ENCODE measurements at regions not wholly inside any gene's neighbourhood (a gene's known extent, or its start where the extent isn't known, plus 50 kb on each side); places are given as distances from the start of the nearest gene placed in this dataset.

DNA sequence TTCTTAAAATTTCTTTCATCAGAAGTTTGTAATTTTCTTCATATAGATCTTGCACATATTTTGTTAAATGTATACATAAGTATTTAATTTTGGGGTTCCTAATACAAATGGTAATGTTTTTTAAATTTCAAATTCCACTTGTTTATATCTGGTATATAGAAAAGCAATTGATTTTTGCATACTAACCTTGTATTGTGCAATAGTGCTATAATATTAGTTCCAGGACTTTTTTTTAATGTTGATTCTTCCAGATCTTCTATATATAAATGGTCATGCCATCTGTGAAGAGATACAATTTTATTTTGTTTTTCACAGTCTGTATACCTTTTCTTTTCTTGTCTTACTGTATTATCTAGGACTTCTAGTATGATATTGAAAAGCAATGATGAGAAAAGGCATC, 665.0 kb downstream of the OTOL1 start:
- no peak overlapping the region for H3K27ac ChIP-seq
- H3K36me3 ChIP-seq: no peaks in the 10 kb centered on the region
- no peak overlapping the region for H3K4me3 ChIP-seq
- no peak for DNase-seq
- TF ChIP-seq POLR2AphosphoS5 (IDR thresholded peaks at IDR 0.05): no peak
- TF ChIP-seq EP300 (IDR thresholded peaks at IDR 0.05): no peak
- H3K4me1 ChIP-seq: no peaks in the 10 kb centered on the region
- H3K27me3 ChIP-seq: no peaks in the 10 kb centered on the region
- H3K9me3 ChIP-seq: no peaks in the 10 kb centered on the region
- intact Hi-C loops (cut with DNase I; ENCODE audit: low total_unique reads): no loop called here

GRCh38 chr3:162165346-162165745, 668.7 kb downstream of the OTOL1 start:
- TF ChIP-seq, protein P1, sequence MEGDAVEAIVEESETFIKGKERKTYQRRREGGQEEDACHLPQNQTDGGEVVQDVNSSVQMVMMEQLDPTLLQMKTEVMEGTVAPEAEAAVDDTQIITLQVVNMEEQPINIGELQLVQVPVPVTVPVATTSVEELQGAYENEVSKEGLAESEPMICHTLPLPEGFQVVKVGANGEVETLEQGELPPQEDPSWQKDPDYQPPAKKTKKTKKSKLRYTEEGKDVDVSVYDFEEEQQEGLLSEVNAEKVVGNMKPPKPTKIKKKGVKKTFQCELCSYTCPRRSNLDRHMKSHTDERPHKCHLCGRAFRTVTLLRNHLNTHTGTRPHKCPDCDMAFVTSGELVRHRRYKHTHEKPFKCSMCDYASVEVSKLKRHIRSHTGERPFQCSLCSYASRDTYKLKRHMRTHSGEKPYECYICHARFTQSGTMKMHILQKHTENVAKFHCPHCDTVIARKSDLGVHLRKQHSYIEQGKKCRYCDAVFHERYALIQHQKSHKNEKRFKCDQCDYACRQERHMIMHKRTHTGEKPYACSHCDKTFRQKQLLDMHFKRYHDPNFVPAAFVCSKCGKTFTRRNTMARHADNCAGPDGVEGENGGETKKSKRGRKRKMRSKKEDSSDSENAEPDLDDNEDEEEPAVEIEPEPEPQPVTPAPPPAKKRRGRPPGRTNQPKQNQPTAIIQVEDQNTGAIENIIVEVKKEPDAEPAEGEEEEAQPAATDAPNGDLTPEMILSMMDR (IDR thresholded peaks at IDR 0.05): no peak
- TF ChIP-seq POLR2AphosphoS5 (IDR thresholded peaks at IDR 0.05): no peak
- TF ChIP-seq EP300 (IDR thresholded peaks at IDR 0.05): no peak
- no peak for TF ChIP-seq POLR2A (IDR thresholded peaks at IDR 0.05)
- intact Hi-C loops (cut with DNase I; ENCODE audit: low total_unique reads): no loop called here
- no peak for DNase-seq
- no peak overlapping the region for H3K4me3 ChIP-seq
- H3K27me3 ChIP-seq: no peaks in the 10 kb centered on the region
- no peaks in the 10 kb centered on the region for H3K36me3 ChIP-seq
- no peaks in the 10 kb centered on the region for H3K4me1 ChIP-seq
- H3K9me3 ChIP-seq: no peaks in the 10 kb centered on the region
- H3K27ac ChIP-seq: no peak overlapping the region

- Histone ChIP-seq H3K4me3 (no peak overlapping the region), H3K27me3 (no peaks in the 10 kb centered on the region), H3K27ac (no peak overlapping the region), H3K4me1 (no peaks in the 10 kb centered on the region), H3K36me3 (no peaks in the 10 kb centered on the region), H3K9me3 (no peaks in the 10 kb centered on the region)
- no peak for TF ChIP-seq POLR2A (IDR thresholded peaks at IDR 0.05)
- TF ChIP-seq, protein P1 (IDR thresholded peaks at IDR 0.05): no peak
- TF ChIP-seq EP300 (IDR thresholded peaks at IDR 0.05): no peak
- no peak for TF ChIP-seq POLR2AphosphoS5 (IDR thresholded peaks at IDR 0.05)
- no peak for DNase-seq
- WGBS, 5 donors: 62 to 72% (median 67%) methylated on average over 3 of the region's 3 CpGs
- intact Hi-C loops (cut with DNase I; ENCODE audit: low total_unique reads): no loop called here
Observed at GRCh38 chr3:162166543-162166942, 669.9 kb downstream of the OTOL1 start.

GRCh38 chr3:162168715-162169114, 672.1 kb downstream of the OTOL1 start:
- Histone ChIP-seq H3K9me3 (peaks cover 0 to 16% (median 0%) of the 10 kb centered on the region in 4 donors), H3K27me3 (no peaks in the 10 kb centered on the region), H3K4me1 (no peaks in the 10 kb centered on the region), H3K4me3 (no peak overlapping the region), H3K36me3 (no peaks in the 10 kb centered on the region), H3K27ac (no peak overlapping the region)
- DNase-seq: no peak
- intact Hi-C loops (cut with DNase I; ENCODE audit: low total_unique reads): no loop called here
- TF ChIP-seq EP300 (IDR thresholded peaks at IDR 0.05) (no peak), POLR2AphosphoS5 (IDR thresholded peaks at IDR 0.05) (no peak), POLR2A (IDR thresholded peaks at IDR 0.05) (no peak)
- TF ChIP-seq, protein P1 (IDR thresholded peaks at IDR 0.05): no peak
- WGBS, 5 donors: 74 to 90% (median 81%) methylated on average over 2 of the region's 2 CpGs

GRCh38 chr3:162170581-162170980, 674.0 kb downstream of the OTOL1 start:
- Histone ChIP-seq H3K4me1 (no peaks in the 10 kb centered on the region), H3K4me3 (no peak overlapping the region), H3K36me3 (no peaks in the 10 kb centered on the region), H3K9me3 (peaks cover 0 to 17% (median 0%) of the 10 kb centered on the region in 4 donors), H3K27ac (no peak overlapping the region), H3K27me3 (no peaks in the 10 kb centered on the region)
- no peak for DNase-seq
- 65 to 76% (median 70%) methylated on average over 1 of the region's 1 CpG for WGBS, 5 donors
- TF ChIP-seq EP300 (IDR thresholded peaks at IDR 0.05) (no peak), POLR2AphosphoS5 (IDR thresholded peaks at IDR 0.05) (no peak), POLR2A (IDR thresholded peaks at IDR 0.05) (no peak)
- TF ChIP-seq, protein P1 (IDR thresholded peaks at IDR 0.05): no peak
- intact Hi-C loops (cut with DNase I; ENCODE audit: low total_unique reads): no loop called here
